K562 (cell line): ENCODE measurements at regions not wholly inside any gene's neighbourhood (a gene's known extent, or its start where the extent isn't known, plus 50 kb on each side); places are given as distances from the start of the nearest gene placed in this dataset.

Experiments
- ATAC-seq: fragments of 200-7000 bp; cut with Tn5 transposase; 3 replicates; pipeline ENCODE4 v1.9.1; 2020; ENCODE audit warnings: moderate library complexity
- BruUV-seq: library from RNA; stranded (reverse); fragments of 400-500 nt; replicated peaks from 2 replicates; lab custom pipeline; 2021; lab: Mats Ljungman, UMichigan
- CTCF ChIA-PET: fragments of 300-600 bp; formaldehyde crosslinking; extraction: SDS; loops from one replicate; lab custom pipeline; 2021; ENCODE audit warnings: low intra/inter-chr PET ratio; lab: Yijun Ruan, JAX
- POLR2A ChIA-PET: fragments of 300-600, 350-650 bp; sonication (Branson Sonifier 250); formaldehyde crosslinking; extraction: SDS; loops from one replicate; lab custom pipeline; 2021; ENCODE audit warnings: antibody characterized with exemption, inconsistent platforms; lab: Yijun Ruan, JAX
- DNase-seq, 4 experiments: peaks; one replicate each; pipeline versions ENCODE4 v3.0.0 to v3.0.0-alpha.2; 2011 to 2018; ENCODE audit warnings: low spot score in 3 of 4, mixed read lengths in 3 of 4; ENCODE audit errors: extremely low read depth in 1 of 4
- FAIRE-seq: peaks from 2 replicates; lab custom pipeline; 2011; peaks lifted over from hg19 to GRCh38; lab: Jason Lieb, UNC
- H2AFZ ChIP-seq: 2 replicates; pipeline ENCODE4 v1.6.0; 2011; ENCODE audit warnings: low read depth, low read length, control low read depth, inconsistent platforms
- H3K27ac ChIP-seq: fragments of 200-600 bp; 3 replicates; pipeline ENCODE4 v1.8.0; 2011; ENCODE audit warnings: low read depth, mild to moderate bottlenecking, control low read depth, inconsistent platforms, low read length, moderate library complexity, mixed read lengths; ENCODE audit errors: extremely low read depth
- H3K27me3 ChIP-seq, 2 experiments: fragments of 300-600 bp in 1 of 2; 2 replicates in 1 of 2; 3 replicates in 1 of 2; pipeline versions ENCODE4 v1.6.0 to v1.8.0; 2011; ENCODE audit warnings: inconsistent platforms in 2 of 2, low read length in 2 of 2, mild to moderate bottlenecking in 1 of 2, mixed read lengths in 1 of 2, moderate library complexity in 1 of 2; ENCODE audit not compliant: control insufficient read depth in 2 of 2, insufficient read depth in 2 of 2
- H3K36me3 ChIP-seq: fragments of 300-600 bp; 3 replicates; pipeline ENCODE4 v1.8.0; 2011; ENCODE audit warnings: mild to moderate bottlenecking, low read length, inconsistent platforms; ENCODE audit not compliant: control insufficient read depth, insufficient read depth
- H3K4me1 ChIP-seq, 2 experiments: fragments of 200-600 bp in 1 of 2; replicated peaks in 1 of 2; 2 replicates in 1 of 2; 3 replicates in 1 of 2; pipeline versions ENCODE4 v1.5.1 to v1.8.0; 2011; ENCODE audit warnings: inconsistent platforms in 2 of 2, low read length in 2 of 2, mild to moderate bottlenecking in 1 of 2, mixed read lengths in 1 of 2, moderate library complexity in 1 of 2; ENCODE audit not compliant: control insufficient read depth in 2 of 2, insufficient read depth in 2 of 2
- H3K4me2 ChIP-seq: 2 replicates; pipeline ENCODE4 v1.6.1; 2011; ENCODE audit warnings: low read length, control low read depth, inconsistent platforms, mixed read lengths; ENCODE audit not compliant: insufficient read depth
- H3K4me3 ChIP-seq: fragments of 200-600 bp; sonication (generic), shearing (Covaris generic); 2 replicates; pipeline ENCODE4 v1.5.1; 2016; ENCODE audit warnings: control low read depth, inconsistent platforms
- H3K79me2 ChIP-seq: fragments of 200-600 bp; 3 replicates; pipeline ENCODE4 v1.8.0; 2011; ENCODE audit warnings: low read length, inconsistent platforms; ENCODE audit not compliant: control insufficient read depth, insufficient read depth
- H3K9ac ChIP-seq, 2 experiments: 2 replicates each; pipeline versions ENCODE4 v1.6.0 to v1.6.1; 2011; ENCODE audit warnings: low read depth in 2 of 2, low read length in 2 of 2, control low read depth in 1 of 2, inconsistent platforms in 1 of 2, mild to moderate bottlenecking in 1 of 2, mixed read lengths in 1 of 2; ENCODE audit not compliant: insufficient read depth in 1 of 2
- H3K9me1 ChIP-seq: one replicate; pipeline ENCODE4 v1.6.0; 2011; ENCODE audit warnings: inconsistent platforms, mild to moderate bottlenecking, low read length, moderate library complexity; ENCODE audit not compliant: control insufficient read depth, insufficient read depth
- H3K9me3 ChIP-seq: replicated peaks from 2 replicates; pipeline ENCODE4 v1.5.1; 2011; ENCODE audit warnings: low read depth, low read length, inconsistent platforms; ENCODE audit not compliant: control insufficient read depth, insufficient read depth
- H4K20me1 ChIP-seq: replicated peaks from 2 replicates; pipeline ENCODE4 v1.6.1; 2011; ENCODE audit warnings: low read length, inconsistent platforms, mixed read lengths; ENCODE audit not compliant: control insufficient read depth, insufficient read depth
- CTCFL ChIP-seq: IDR thresholded peaks from 2 replicates; pipeline ENCODE4 v1.6.1; 2011; ENCODE audit warnings: borderline replicate concordance, low read depth, mild to moderate bottlenecking, moderate library complexity, low read length; ENCODE audit not compliant: insufficient read depth, poor library complexity, severe bottlenecking
- DNMT1 ChIP-seq: fragments of 450-650 bp; IDR thresholded peaks from 2 replicates; pipeline ENCODE4 v1.6.1; 2016; ENCODE audit warnings: antibody characterized with exemption, mild to moderate bottlenecking
- E2F6 ChIP-seq, 2 experiments: IDR thresholded peaks; 2 replicates each; pipeline ENCODE4 v1.6.1; 2011; ENCODE audit warnings: borderline replicate concordance in 1 of 2, control low read depth in 1 of 2, low read depth in 1 of 2, low read length in 1 of 2, mild to moderate bottlenecking in 1 of 2, mixed read lengths in 1 of 2, moderate library complexity in 1 of 2; ENCODE audit not compliant: insufficient read depth in 1 of 2, insufficient read length in 1 of 2, poor library complexity in 1 of 2, severe bottlenecking in 1 of 2; ENCODE audit errors: extremely low read depth in 1 of 2
- HCFC1 ChIP-seq: IDR thresholded peaks from 2 replicates; pipeline ENCODE4 v1.6.1; 2012; ENCODE audit warnings: low read depth, low read length, improper control_type of control experiment
- NR2F6 ChIP-seq: fragments of 450-650 bp; formaldehyde crosslinking; IDR thresholded peaks from 2 replicates; pipeline ENCODE4 v1.4.0; 2020; ENCODE audit warnings: mild to moderate bottlenecking
- RFX7 ChIP-seq: fragments of 250-450 bp; sonication (Bioruptor Pico); IDR thresholded peaks from 2 replicates; pipeline ENCODE4 v1.5.1; 2021; ENCODE audit warnings: mild to moderate bottlenecking
- TFE3 ChIP-seq: fragments of 450-650 bp; formaldehyde crosslinking; IDR thresholded peaks from 2 replicates; pipeline ENCODE4 v1.4.0; 2020; ENCODE audit warnings: mild to moderate bottlenecking, mixed read lengths
- ZNF143 ChIP-seq: sonication (generic); formaldehyde crosslinking; IDR thresholded peaks from 2 replicates; pipeline ENCODE4 v1.9.0; 2022; ENCODE audit warnings: mild to moderate bottlenecking, missing genetic modification reagents
- ZNF655 ChIP-seq: fragments of 250-450 bp; sonication (Bioruptor Pico); IDR thresholded peaks from 2 replicates; pipeline ENCODE4 v1.5.0; 2021
- ZNF75A ChIP-seq: fragments of 450-650 bp; formaldehyde crosslinking; IDR thresholded peaks from 2 replicates; pipeline ENCODE4 v1.4.0; 2020; ENCODE audit warnings: mild to moderate bottlenecking
- WGBS: fragments of 100-300 bp; shearing (Covaris generic); methylation state at CpG from one replicate; pipeline ENCODE4 v1.1.6; 2016; ENCODE audit warnings: low coverage, mixed read lengths; ENCODE audit not compliant: insufficient coverage; ENCODE audit errors: missing lambda C conversion rate; 5-methylcytosine and 5-hydroxymethylcytosine counted together
- in situ Hi-C: fragments of 300-500 bp; cut with MboI; formaldehyde crosslinking; loops from 4 replicates; pipeline ENCODE4 v1.15.0; 2018; ENCODE audit warnings: inconsistent platforms, mixed read lengths
- intact Hi-C: fragments of 100-400 bp; cut with micrococcal nuclease; formaldehyde crosslinking; loops from 2 replicates; pipeline ENCODE4 v1.14.2; 2022

- no peak overlapping the region for H2AFZ ChIP-seq
- H3K36me3 ChIP-seq = no peaks in the 10 kb centered on the region
- no peaks in the 10 kb centered on the region for H3K9me1 ChIP-seq
- H3K4me3 ChIP-seq = no peak overlapping the region
- no peaks in the 10 kb centered on the region for H3K4me1 ChIP-seq
- FAIRE-seq (no peak), DNase-seq (no peak)
- TF ChIP-seq NR2F6 (no peak), DNMT1 (no peak), ZNF655 (CRISPR knock-in tag) (no peak), TFE3 (CRISPR knock-in tag) (no peak), HCFC1 (no peak), ZNF143 (CRISPR knock-in tag) (no peak), RFX7 (no peak), E2F6 (IDR thresholded peaks at IDR 0.05; ENCODE audit: borderline replicate concordance in 1 of 2, extremely low read depth in 1 of 2, insufficient read depth in 1 of 2, insufficient read length in 1 of 2, low read depth in 1 of 2, low read length in 1 of 2, poor library complexity in 1 of 2, severe bottlenecking in 1 of 2) (no peak), ZNF75A (CRISPR knock-in tag) (no peak), CTCFL (no peak)
- TF ChIP-seq, all 486 proteins: peak for 0
- Histone ChIP-seq H3K4me2 (no peak overlapping the region), H3K27ac (no peak overlapping the region), H3K9ac (no peak overlapping the region), H3K9me3 (no peaks in the 10 kb centered on the region), H3K79me2 (no peaks in the 10 kb centered on the region), H3K27me3 (no peaks in the 10 kb centered on the region), H4K20me1 (no peaks in the 10 kb centered on the region)
- POLR2A ChIA-PET = no interaction called here
- in situ Hi-C loops = no loop called here
- intact Hi-C loops = no loop called here
- WGBS = 54% methylated on average over 3 of the region's 3 CpGs
- no TSS peak for BruUV-seq
- CTCF ChIA-PET = no interaction called here
- ATAC-seq = no peak; the same call in 2 of the 3 replicates
Observed at GRCh38 chr2:12596771-12597170, 120.0 kb upstream of the TRIB2 start.
